HUES64 (cell line): ENCODE measurements at regions not wholly inside any gene's neighbourhood (a gene's known extent, or its start where the extent isn't known, plus 50 kb on each side); places are given as distances from the start of the nearest gene placed in this dataset.

Experiments
- H3K27ac ChIP-seq: 2 replicates; pipeline ENCODE4 v1.7.0; 2013; ENCODE audit warnings: low read depth, low read length, inconsistent platforms
- H3K27me3 ChIP-seq: 2 replicates; pipeline ENCODE4 v1.6.1; 2013; ENCODE audit warnings: mild to moderate bottlenecking, low read length; ENCODE audit not compliant: insufficient read depth
- H3K36me3 ChIP-seq: 2 replicates; pipeline ENCODE4 v1.6.1; 2013; ENCODE audit warnings: mild to moderate bottlenecking, low read length; ENCODE audit not compliant: insufficient read depth
- H3K4me1 ChIP-seq: 2 replicates; pipeline ENCODE4 v1.6.1; 2013; ENCODE audit warnings: mild to moderate bottlenecking, low read length, moderate library complexity; ENCODE audit not compliant: insufficient read depth
- H3K4me3 ChIP-seq: 2 replicates; pipeline ENCODE4 v1.5.1; 2013; ENCODE audit warnings: mild to moderate bottlenecking, low read length, moderate library complexity
- H3K9ac ChIP-seq: 2 replicates; pipeline ENCODE4 v1.6.1; 2013; ENCODE audit warnings: mild to moderate bottlenecking, low read depth, low read length
- H3K9me3 ChIP-seq: 2 replicates; pipeline ENCODE4 v1.6.1; 2013; ENCODE audit warnings: low read depth, low read length; ENCODE audit not compliant: insufficient read depth
- WGBS: fragments of 150-250, 120-280 bp; methylation state at CpG from one replicate; pipeline ENCODE4 v1.1.7; 2013; ENCODE audit warnings: missing lambda C conversion rate; 5-methylcytosine and 5-hydroxymethylcytosine counted together

DNA sequence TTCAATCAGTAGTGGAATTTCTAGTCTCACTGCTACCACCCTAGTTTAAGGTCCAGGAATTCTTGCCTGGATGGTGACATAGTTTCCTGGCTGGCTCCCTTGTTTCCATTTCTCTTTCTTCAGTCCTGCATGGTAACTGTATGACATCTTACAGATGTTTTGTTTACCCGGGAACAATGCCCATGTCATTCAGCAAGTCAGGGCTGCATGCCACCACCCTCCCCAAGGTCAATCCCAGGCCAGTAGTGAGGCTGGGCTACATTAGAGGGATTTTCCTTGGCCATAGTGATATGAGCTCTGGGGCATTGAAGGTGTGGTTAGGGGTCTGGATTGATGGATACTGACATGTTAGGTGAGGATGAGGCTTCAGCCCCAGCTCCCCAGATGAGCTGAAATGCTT is 114.9 kb upstream of the E2F8 start:
- Histone ChIP-seq H3K9ac (no peak overlapping the region), H3K4me3 (no peak overlapping the region), H3K36me3 (no peaks in the 10 kb centered on the region), H3K27ac (no peak overlapping the region), H3K27me3 (peaks cover 4% of the 10 kb centered on the region; the same call in 1 of the 2 replicates), H3K4me1 (no peaks in the 10 kb centered on the region), H3K9me3 (no peaks in the 10 kb centered on the region)
- WGBS: 95% methylated on average over 1 of the region's 1 CpG

DNA sequence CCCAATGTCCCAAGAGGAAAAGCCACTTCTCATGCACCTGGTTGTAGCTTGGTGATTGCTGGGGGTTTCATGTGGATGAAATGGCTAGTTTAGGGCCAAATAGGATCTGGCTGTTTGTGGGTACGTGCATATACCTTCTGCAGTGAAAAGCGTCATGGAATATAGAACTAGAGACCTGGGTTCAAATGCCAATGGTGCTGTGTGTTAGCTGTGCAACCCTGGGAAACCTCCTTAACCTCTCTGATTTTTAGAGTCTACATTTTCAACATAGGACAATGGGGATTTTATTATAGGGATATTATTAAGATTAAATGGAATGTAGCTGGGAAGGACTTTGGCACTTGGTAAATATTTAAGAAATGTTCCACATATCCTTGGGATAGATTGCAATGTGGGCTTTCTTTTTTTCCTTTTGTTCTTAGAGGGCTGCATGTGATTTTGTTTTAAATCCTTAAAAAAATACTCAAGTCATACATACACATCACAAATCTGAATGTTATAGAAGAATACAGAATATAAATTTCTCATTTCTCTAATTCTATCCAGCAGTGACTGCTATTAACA is 112.6 kb upstream of the E2F8 start:
- Histone ChIP-seq H3K27me3 (peaks cover 18% of the 10 kb centered on the region), H3K27ac (no peak overlapping the region), H3K9ac (no peak overlapping the region), H3K4me1 (no peaks in the 10 kb centered on the region), H3K9me3 (no peaks in the 10 kb centered on the region), H3K36me3 (no peaks in the 10 kb centered on the region), H3K4me3 (no peak overlapping the region)
- WGBS: 95% methylated on average over 2 of the region's 2 CpGs

DNA sequence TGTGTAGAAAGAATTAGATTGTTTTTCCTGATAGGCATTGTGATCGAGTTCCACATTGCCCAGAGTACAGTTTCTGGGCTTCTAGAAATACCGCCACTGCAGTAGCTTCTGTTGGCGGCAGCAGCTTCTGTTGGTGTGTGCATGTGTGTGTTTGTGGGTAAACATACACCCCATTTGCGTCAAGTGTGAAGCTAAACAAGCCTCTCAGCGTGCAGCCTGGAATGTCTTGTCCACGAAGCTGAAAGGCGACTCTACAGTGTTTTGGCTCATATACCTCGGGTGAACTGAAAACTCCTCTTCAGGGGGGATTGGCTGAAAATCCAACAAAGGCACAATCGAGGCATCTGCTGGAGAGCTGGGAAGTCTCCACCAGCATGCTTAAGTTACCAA is 112.0 kb upstream of the E2F8 start:
- Histone ChIP-seq H3K27me3 (peaks cover 24% of the 10 kb centered on the region), H3K4me3 (no peak overlapping the region), H3K9me3 (no peaks in the 10 kb centered on the region), H3K9ac (no peak overlapping the region), H3K36me3 (no peaks in the 10 kb centered on the region), H3K4me1 (no peaks in the 10 kb centered on the region), H3K27ac (no peak overlapping the region)
- WGBS: 85% methylated on average over 9 of the region's 9 CpGs

DNA sequence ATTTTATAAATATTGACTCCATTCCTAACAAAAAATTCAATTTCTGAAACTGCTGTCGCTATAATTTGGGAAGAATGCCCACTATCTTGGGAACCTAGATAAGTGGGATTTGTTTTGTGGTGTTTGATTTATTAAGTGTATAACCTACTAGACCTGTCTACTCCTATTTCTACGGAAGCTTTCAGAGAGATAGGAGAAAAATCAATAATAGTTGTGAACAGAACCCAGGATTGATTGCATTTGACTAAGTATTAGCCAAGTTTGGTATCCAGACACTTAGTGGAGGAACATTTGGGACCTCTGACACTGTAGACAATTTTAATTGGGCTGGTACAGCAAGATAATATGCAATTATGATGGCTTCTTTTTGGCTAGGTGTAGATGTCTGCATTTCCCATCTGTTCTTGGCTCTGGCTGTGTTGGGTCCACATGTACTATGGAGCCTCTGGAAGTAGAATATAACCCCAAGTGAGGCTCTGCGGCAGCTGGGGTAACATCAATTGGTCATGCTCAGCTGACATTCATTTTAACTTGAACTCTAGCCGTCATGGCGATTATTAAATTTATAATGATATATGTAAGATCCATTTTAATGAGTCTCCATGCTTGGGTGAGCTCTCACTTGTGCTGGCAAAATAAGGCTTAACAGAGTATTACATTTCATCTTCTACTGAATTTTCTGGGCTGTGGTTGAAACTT is 111.5 kb upstream of the E2F8 start:
- no peak overlapping the region for H3K27ac ChIP-seq
- no peaks in the 10 kb centered on the region for H3K4me1 ChIP-seq
- H3K4me3 ChIP-seq: no peak overlapping the region
- peaks cover 30% of the 10 kb centered on the region for H3K27me3 ChIP-seq
- H3K9me3 ChIP-seq: no peaks in the 10 kb centered on the region
- H3K9ac ChIP-seq: no peak overlapping the region
- no peaks in the 10 kb centered on the region for H3K36me3 ChIP-seq
- 100% methylated on average over 4 of the region's 5 CpGs for WGBS

DNA sequence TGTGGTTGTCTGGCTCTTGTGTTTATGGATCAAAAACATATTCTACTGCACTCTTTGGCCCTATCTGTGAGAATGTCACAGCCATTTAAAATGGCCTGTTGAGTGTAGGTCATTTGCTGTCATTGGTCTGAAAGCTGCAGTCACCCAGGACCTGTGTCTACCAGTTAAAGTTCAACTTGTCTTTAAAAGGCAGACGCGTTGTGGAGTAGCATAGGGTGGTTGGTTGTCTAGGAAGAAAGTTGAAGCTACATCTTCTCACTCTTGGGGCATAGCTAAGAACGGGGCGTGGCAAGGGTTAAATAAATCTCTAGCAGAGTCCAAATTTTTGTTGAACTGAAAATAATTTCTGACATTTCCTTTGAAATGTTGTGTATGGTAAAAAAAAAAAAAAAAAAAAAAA is 110.7 kb upstream of the E2F8 start:
- no peak overlapping the region for H3K9ac ChIP-seq
- peaks cover 38% of the 10 kb centered on the region for H3K27me3 ChIP-seq
- no peak overlapping the region for H3K4me3 ChIP-seq
- H3K9me3 ChIP-seq: no peaks in the 10 kb centered on the region
- no peak overlapping the region for H3K27ac ChIP-seq
- WGBS: 94% methylated on average over 4 of the region's 4 CpGs
- H3K36me3 ChIP-seq: no peaks in the 10 kb centered on the region
- peaks cover 5% of the 10 kb centered on the region; the same call in 1 of the 2 replicates for H3K4me1 ChIP-seq

DNA sequence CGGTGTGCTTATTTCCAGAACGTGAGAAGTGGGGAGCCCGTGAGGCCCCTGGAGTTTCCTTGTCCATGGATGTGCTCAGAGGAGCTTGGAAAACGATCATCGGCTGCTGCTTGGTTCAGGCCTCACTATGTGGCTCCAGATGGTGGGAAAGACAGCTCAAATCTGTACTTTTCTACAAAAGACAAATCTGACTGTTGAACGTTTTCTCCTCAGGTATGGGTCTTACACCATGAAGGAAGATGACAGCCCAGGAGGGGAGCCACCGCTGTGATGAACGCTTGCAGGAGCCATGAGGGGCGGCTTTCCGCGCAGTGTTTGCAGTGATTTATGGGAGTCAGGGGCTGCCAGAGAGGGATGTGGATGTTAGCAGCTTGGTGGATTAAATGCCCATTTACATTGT is 109.4 kb upstream of the E2F8 start:
- Histone ChIP-seq H3K36me3 (no peaks in the 10 kb centered on the region), H3K9ac (no peak overlapping the region), H3K4me1 (peaks cover 12% of the 10 kb centered on the region; the same call in 1 of the 2 replicates), H3K27me3 (peaks cover 50% of the 10 kb centered on the region), H3K4me3 (no peak overlapping the region), H3K9me3 (no peaks in the 10 kb centered on the region), H3K27ac (no peak overlapping the region)
- WGBS: 91% methylated on average over 11 of the region's 11 CpGs

DNA sequence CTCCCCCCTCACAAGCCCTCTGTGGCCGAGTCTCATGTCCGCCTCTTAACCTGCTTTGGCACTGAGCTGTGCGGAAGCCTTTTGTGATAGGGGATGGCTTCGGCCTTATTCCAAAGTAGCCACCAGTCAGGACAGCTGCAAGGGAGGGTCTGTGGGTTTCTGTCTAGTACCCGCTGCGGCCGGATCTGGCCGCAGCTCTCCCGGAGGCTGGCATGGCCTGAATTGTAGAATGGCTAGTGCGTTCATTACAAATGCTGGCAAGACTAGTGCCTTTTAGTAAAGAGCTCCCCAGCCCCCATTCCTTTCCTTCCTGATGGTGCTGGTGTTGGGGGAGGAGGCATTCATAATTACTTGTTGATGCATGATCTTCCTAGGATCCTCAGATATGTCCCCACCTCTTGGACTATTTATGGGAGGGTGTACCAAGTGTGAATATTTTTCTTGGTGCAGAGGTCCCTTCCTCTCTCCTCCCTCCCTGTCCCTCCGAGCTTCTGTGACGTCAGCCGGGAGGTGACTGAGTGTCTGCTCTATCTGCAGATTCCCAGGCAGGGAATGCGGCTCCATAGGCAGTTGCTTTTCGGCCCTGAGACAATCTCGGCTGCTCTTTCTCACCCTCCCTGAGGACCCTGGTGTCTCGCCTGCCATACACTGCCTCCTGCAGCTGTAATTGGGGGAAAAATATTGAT is 108.7 kb upstream of the E2F8 start:
- Histone ChIP-seq H3K9me3 (no peaks in the 10 kb centered on the region), H3K27ac (no peak overlapping the region), H3K4me3 (no peak overlapping the region), H3K36me3 (no peaks in the 10 kb centered on the region), H3K27me3 (peaks cover 57% of the 10 kb centered on the region), H3K4me1 (peaks cover 12% of the 10 kb centered on the region; the same call in 1 of the 2 replicates), H3K9ac (no peak overlapping the region)
- 83% methylated on average over 17 of the region's 17 CpGs for WGBS

DNA sequence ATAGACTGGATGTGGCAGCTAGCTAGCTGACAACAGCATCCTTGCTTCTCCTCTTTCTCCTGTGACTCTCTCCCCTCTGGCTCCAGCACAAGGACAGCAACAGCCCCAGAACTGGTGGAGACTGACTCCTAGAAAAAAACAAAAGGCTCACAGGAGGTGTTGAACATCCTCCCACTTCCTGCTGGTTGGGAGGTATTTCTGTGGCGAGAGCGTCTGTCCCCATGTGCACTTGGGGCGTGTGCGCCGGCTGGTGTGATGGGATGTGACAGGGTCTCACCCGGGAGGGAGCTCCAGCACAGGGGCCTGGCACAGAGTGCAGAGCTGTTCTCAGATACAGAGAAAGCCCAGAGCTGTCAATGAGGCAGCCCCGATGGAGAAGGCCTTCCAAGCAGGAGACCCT is 107.2 kb upstream of the E2F8 start:
- H3K36me3 ChIP-seq: no peaks in the 10 kb centered on the region
- H3K27me3 ChIP-seq: peaks cover 73% of the 10 kb centered on the region
- H3K4me3 ChIP-seq: no peak overlapping the region
- H3K9me3 ChIP-seq: no peaks in the 10 kb centered on the region
- H3K27ac ChIP-seq: no peak overlapping the region
- peaks cover 12% of the 10 kb centered on the region; the same call in 1 of the 2 replicates for H3K4me1 ChIP-seq
- 74% methylated on average over 7 of the region's 7 CpGs for WGBS
- no peak overlapping the region for H3K9ac ChIP-seq

DNA sequence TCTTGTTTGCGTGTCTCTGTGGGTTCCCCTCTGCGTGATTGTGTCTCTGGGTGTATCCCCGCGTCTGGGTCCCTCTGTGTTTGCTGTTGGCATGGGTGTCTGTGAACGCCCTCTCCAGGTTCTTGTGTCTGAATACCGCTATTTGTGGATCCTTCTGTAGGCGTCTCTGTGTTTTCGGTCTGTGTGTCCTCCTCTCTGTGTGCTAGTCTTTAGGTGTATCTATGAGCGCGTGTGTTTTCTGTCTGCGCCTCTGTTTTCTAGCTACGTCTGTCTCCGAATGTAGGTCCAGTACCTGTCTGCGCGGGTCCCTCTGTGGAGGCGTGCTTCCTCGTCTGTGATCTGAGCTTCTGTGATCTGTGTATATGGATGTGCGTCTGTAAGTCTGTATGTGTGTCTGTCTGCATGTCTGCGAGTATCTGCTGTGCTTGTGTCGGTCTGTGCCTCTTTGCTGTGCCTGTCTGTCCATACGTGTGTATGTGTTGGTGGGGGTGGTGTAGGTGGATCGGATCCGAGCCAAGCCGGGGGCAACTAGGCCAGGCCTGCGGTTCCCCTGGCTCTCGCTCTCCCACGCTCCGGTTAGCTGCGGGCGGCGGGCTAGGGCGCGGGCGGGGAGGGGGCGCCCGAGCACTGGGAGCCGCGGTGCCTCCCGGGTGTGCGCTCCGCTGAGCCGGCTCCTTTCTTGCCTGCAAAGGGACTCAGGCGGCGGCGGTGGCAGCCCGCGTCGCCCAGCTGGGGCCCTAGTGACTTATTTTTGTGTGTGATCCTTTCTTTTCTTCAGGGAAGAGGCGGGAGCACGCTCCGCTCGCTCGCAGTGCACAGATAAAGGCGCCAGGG is 105.3 kb upstream of the E2F8 start:
- no peak overlapping the region for H3K27ac ChIP-seq
- no peaks in the 10 kb centered on the region for H3K36me3 ChIP-seq
- H3K9ac ChIP-seq: no peak overlapping the region
- 5% methylated on average over 54 of the region's 54 CpGs for WGBS
- H3K4me3 ChIP-seq: peak overlapping the region; percentile 50
- no peaks in the 10 kb centered on the region for H3K9me3 ChIP-seq
- peaks cover 12% of the 10 kb centered on the region; the same call in 1 of the 2 replicates for H3K4me1 ChIP-seq
- H3K27me3 ChIP-seq: peaks cover 89% of the 10 kb centered on the region

DNA sequence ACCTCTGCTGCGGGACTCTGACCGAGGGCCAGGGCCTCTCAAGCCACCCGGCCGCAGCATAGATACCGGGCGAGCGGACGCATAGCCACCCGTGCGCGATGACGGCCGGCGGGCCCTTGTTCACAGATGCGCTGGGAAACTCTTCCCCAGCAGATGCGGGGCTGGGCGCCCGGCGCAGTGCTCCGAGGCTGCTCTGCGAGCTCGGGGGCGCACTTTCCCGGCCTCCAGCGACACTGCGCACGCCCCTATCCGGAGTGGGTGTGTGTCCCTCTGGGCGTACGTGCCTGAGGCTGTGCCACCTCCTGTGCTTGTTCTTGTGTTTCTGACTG is 104.7 kb upstream of the E2F8 start:
- peaks cover 90% of the 10 kb centered on the region for H3K27me3 ChIP-seq
- H3K36me3 ChIP-seq: no peaks in the 10 kb centered on the region
- 2% methylated on average over 30 of the region's 30 CpGs for WGBS
- H3K4me1 ChIP-seq: peaks cover 12% of the 10 kb centered on the region; the same call in 1 of the 2 replicates
- H3K9ac ChIP-seq: no peak overlapping the region
- H3K9me3 ChIP-seq: no peaks in the 10 kb centered on the region
- H3K27ac ChIP-seq: no peak overlapping the region
- peak overlapping the region; percentile 50 for H3K4me3 ChIP-seq
